ENCODE measurements at regions not wholly inside any gene's neighbourhood (a gene's known extent, or its start where the extent isn't known, plus 50 kb on each side); places are given as distances from the start of the nearest gene placed in this dataset.

DNA sequence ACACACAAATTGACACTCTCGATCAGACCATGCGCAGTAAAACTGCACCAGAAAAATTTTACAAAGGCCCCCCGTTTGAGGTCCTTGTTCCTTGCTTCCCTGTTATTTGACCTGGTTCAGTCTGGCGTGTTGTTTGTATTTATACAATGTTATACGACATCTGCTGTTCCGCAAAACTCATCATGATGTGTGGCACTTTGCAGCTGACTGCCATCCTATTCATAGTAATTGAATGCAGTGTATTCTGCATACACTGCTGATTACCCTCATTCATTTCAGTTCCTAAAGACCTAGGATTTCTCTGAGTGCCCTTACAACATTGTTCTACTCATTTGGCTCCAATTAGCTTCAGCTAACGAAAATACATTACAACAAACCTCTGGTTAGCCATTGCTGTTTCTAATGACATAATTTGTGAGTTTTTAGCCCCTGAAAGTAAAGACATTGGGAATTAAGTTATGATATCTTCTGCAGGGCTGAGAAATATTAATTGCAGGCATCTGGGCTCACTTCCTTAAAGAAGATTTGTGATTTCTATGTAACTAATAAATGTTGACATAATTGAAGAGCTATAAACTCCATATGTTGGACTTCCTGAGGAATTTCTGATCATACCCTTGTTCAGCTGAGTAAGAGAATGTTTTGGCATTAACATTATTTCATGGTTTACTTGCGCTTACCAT lies 75.7 kb downstream of the C3orf38 start (continued):
- TF ChIP-seq EGR1 (IDR thresholded peaks at IDR 0.05; ENCODE audit: borderline replicate concordance, low read depth, low read length) (no peak), POU5F1 (IDR thresholded peaks at IDR 0.05; ENCODE audit: low read depth, low read length) (no peak)

All from H1 (cell line).